ENCODE measurements at regions not wholly inside any gene's neighbourhood (a gene's known extent, or its start where the extent isn't known, plus 50 kb on each side); places are given as distances from the start of the nearest gene placed in this dataset.

DNA sequence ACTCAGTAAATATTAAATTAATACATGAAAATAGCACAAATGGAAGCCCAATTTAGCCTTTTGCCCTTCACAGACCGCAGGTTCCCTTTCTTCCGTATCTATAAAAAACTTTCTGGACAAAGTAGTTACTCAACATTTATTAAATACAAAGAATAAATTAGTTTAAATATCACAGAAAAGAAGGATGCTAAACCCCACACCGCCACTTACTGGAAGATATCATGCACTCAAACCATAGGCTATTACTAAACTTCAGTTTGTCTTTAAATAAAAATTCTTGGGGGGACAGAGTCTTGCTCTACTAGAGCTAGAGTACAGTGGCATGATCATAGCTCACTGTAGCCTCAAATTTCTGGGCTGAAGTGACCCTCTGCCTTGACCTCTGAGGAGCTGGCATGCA lies 120.7 kb upstream of the FHL2 start:
- TF ChIP-seq POLR2A (IDR thresholded peaks at IDR 0.05) (no peak), EP300 (IDR thresholded peaks at IDR 0.05) (no peak), POLR2AphosphoS5 (IDR thresholded peaks at IDR 0.05) (no peak)
- TF ChIP-seq, protein P1, sequence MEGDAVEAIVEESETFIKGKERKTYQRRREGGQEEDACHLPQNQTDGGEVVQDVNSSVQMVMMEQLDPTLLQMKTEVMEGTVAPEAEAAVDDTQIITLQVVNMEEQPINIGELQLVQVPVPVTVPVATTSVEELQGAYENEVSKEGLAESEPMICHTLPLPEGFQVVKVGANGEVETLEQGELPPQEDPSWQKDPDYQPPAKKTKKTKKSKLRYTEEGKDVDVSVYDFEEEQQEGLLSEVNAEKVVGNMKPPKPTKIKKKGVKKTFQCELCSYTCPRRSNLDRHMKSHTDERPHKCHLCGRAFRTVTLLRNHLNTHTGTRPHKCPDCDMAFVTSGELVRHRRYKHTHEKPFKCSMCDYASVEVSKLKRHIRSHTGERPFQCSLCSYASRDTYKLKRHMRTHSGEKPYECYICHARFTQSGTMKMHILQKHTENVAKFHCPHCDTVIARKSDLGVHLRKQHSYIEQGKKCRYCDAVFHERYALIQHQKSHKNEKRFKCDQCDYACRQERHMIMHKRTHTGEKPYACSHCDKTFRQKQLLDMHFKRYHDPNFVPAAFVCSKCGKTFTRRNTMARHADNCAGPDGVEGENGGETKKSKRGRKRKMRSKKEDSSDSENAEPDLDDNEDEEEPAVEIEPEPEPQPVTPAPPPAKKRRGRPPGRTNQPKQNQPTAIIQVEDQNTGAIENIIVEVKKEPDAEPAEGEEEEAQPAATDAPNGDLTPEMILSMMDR (IDR thresholded peaks at IDR 0.05) = no peak
- Histone ChIP-seq H3K9me3 (no peaks in the 10 kb centered on the region), H3K4me3 (no peak overlapping the region), H3K36me3 (no peaks in the 10 kb centered on the region), H3K27me3 (no peaks in the 10 kb centered on the region), H3K4me1 (peaks cover 15% of the 10 kb centered on the region), H3K27ac (no peak overlapping the region)
- no peak for DNase-seq (ENCODE audit: low spot score in 2 of 2)
- WGBS = 76% methylated on average over 3 of the region's 3 CpGs

DNA sequence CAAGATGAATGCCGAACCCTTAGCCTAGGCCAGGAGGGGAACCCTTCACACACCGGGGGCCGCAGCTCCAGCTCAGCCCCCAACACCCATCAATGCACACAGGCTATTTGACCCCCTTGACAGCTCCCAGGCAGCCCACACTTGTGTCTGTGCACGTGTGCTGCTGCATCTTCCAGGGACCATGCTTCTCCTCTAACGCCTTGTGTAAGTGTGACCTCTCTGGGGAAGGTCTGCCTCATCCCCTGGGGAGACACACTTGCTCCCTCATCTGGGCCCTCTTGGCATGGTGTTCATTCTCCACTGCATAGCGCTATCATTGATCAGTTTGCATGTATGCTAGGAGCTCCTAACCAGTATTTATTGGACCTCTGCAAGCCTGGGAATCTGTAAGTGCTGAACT lies 120.0 kb upstream of the FHL2 start:
- Histone ChIP-seq H3K36me3 (no peaks in the 10 kb centered on the region), H3K4me3 (no peak overlapping the region), H3K27ac (no peak overlapping the region), H3K9me3 (no peaks in the 10 kb centered on the region), H3K27me3 (no peaks in the 10 kb centered on the region), H3K4me1 (peaks cover 15% of the 10 kb centered on the region)
- 82% methylated on average over 6 of the region's 6 CpGs for WGBS
- no peak for DNase-seq (ENCODE audit: low spot score in 2 of 2)
- TF ChIP-seq POLR2AphosphoS5 (IDR thresholded peaks at IDR 0.05) (no peak), EP300 (IDR thresholded peaks at IDR 0.05) (no peak), POLR2A (IDR thresholded peaks at IDR 0.05) (no peak)
- TF ChIP-seq, protein P1 (IDR thresholded peaks at IDR 0.05) = no peak

DNA sequence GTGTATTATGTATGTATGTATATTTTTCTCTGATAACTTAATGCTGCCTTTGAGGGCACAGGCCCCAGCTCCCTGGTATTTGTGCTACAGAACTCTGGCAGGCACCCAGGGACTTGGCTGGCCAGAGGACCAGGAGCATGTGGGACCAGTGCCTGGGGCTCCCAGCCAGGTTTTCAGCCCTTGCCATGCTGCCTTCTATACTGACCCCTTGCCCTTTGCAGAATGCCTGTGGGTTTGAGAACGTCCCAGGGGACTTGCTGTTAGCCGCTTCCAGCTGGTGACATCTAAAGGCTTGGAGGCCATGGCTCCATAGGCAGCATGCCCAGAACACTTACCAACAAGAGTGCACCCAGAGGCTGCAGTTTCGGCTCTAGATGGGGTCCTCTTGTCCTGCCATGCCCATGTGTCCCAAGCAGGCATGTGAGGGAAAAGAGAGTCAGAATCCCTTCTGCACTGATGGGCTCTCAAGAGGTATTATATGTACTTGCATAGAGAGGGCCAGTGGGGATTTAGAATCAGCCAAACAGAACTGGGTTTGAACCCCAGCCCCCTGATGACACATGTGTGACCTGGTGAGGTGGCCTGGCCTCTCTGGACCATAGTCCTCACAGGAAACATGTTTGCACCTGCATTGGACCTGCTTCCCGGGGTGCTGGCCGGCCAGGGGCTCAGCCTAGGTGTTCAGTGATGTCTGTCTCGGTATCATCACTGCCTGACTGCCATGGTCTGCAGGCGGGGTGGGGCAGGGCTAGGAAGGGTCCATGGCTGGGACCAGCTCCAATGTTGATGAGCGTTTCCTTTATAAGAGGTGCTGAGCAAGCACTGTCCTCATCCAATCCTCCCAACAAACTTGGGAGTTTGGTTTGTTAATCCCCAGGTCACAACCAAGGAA lies 119.2 kb upstream of the FHL2 start:
- Histone ChIP-seq H3K27ac (no peak overlapping the region), H3K27me3 (no peaks in the 10 kb centered on the region), H3K9me3 (no peaks in the 10 kb centered on the region), H3K36me3 (no peaks in the 10 kb centered on the region), H3K4me3 (no peak overlapping the region), H3K4me1 (peaks cover 15% of the 10 kb centered on the region)
- TF ChIP-seq EP300 (IDR thresholded peaks at IDR 0.05) (no peak), POLR2A (IDR thresholded peaks at IDR 0.05) (no peak), POLR2AphosphoS5 (IDR thresholded peaks at IDR 0.05) (no peak)
- TF ChIP-seq, protein P1 (IDR thresholded peaks at IDR 0.05) = no peak
- no peak for DNase-seq (ENCODE audit: low spot score in 2 of 2)
- WGBS = 63% methylated on average over 5 of the region's 8 CpGs

DNA sequence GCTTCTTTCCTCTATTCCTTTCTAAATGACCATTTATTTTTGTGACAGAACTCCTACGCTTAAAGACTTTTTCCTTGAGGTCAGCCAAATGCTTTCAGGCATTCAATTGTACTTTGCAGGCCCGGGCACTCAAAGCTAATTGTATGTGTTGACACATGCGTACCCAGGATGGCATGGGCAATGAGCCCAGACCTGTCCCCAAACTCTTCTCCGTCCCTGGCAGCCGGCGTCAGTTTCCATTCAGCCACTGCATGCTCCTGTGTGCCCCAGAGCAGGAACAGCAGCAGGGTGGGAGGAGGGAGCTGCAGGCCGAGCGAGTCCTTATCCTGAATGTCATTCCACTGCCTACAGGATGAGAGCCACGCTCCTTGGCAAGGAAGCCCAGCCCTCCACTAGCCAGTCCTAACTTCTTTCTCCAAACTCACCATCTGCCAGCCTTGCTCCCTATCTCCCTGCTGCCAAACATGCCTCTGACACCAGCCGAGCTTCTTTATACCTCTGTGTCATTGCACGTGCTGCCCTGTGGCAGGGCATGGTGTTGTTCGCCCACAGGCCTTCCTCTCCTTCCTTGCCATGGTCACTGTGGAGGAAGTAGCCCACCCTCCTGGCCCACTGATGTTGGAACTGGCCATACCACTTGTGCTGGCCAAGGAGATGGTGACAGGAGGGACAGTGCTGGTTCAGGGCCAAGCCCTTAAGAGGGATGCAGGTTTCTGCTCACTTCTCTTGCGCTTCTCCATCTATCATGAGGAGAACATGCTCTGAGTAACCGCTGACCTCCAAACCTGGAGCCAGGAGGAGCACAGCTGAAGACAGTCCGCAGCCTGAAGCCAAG lies 116.9 kb upstream of the FHL2 start:
- H3K36me3 ChIP-seq = no peaks in the 10 kb centered on the region
- DNase-seq (ENCODE audit: low spot score in 2 of 2) = no peak
- no peaks in the 10 kb centered on the region for H3K27me3 ChIP-seq
- H3K27ac ChIP-seq = no peak overlapping the region
- no peak for TF ChIP-seq POLR2AphosphoS5 (IDR thresholded peaks at IDR 0.05)
- no peaks in the 10 kb centered on the region for H3K9me3 ChIP-seq
- H3K4me3 ChIP-seq = no peak overlapping the region
- 58% methylated on average over 15 of the region's 15 CpGs for WGBS
- H3K4me1 ChIP-seq = peaks cover 15% of the 10 kb centered on the region

DNA sequence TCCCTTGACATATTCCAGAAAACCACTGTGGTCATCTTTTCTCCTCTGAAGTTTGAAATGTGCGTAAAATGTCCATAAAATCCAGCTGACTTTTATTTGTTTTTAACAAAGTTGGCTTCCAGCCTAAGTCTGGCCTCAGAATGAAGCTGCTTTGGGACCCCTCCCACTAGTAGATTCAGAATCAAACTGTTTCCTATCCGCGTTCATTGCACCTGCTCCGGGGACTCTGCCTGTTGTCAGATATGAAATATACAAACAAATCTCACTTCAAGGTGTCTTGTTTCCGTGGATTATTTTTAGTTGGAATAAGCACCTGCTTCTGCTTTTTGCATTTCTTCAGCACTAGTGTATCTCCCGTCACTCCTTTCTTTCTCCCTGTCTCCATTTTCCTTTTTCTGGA lies 115.7 kb upstream of the FHL2 start:
- H3K36me3 ChIP-seq = no peaks in the 10 kb centered on the region
- no peak overlapping the region for H3K27ac ChIP-seq
- no peak overlapping the region for H3K4me3 ChIP-seq
- H3K4me1 ChIP-seq = peaks cover 15% of the 10 kb centered on the region
- WGBS = 94% methylated on average over 6 of the region's 6 CpGs
- no peak for DNase-seq (ENCODE audit: low spot score in 2 of 2)
- TF ChIP-seq POLR2A (IDR thresholded peaks at IDR 0.05) = no peak
- no peak for TF ChIP-seq EP300 (IDR thresholded peaks at IDR 0.05)
- TF ChIP-seq, protein P1 (IDR thresholded peaks at IDR 0.05) = no peak
- TF ChIP-seq POLR2AphosphoS5 (IDR thresholded peaks at IDR 0.05) = no peak
- no peaks in the 10 kb centered on the region for H3K27me3 ChIP-seq
- no peaks in the 10 kb centered on the region for H3K9me3 ChIP-seq
